IMR-90 (cell line): ENCODE measurements at regions not wholly inside any gene's neighbourhood (a gene's known extent, or its start where the extent isn't known, plus 50 kb on each side); places are given as distances from the start of the nearest gene placed in this dataset.

Experiments used
- ATAC-seq: fragments of 200-7000 bp; cut with Tn5 transposase; 2 replicates; pipeline ENCODE4 v1.9.1; 2020; ENCODE audit warnings: low read depth, mild to moderate bottlenecking, moderate library complexity
- BruUV-seq: library from RNA; stranded (reverse); fragments of 400-500 nt; replicated peaks from 2 replicates; lab custom pipeline; 2021; lab: Mats Ljungman, UMichigan
- CTCF ChIA-PET: fragments of 300-600 bp; formaldehyde crosslinking; extraction: SDS; loops from one replicate; lab custom pipeline; 2021; ENCODE audit warnings: antibody characterized with exemption; lab: Yijun Ruan, JAX
- POLR2A ChIA-PET: fragments of 300-600 bp; sonication (Branson Sonifier 250); formaldehyde crosslinking; loops from one replicate; lab custom pipeline; 2022; ENCODE audit warnings: antibody characterized with exemption; ENCODE audit not compliant: unreplicated experiment; lab: Charles Lee
- DNase-seq: peaks from one replicate; pipeline ENCODE4 v3.0.0; 2013
- H2AFZ ChIP-seq: replicated peaks from 2 replicates; pipeline ENCODE3; 2013; ENCODE audit warnings: low read length, mild to moderate bottlenecking; ENCODE audit not compliant: poor library complexity
- H2AK5ac ChIP-seq: 2 replicates; pipeline ENCODE4 v1.6.1; 2013; ENCODE audit warnings: low read depth, low read length, inconsistent platforms
- H2AK9ac ChIP-seq: replicated peaks from 2 replicates; pipeline ENCODE3; 2013; ENCODE audit warnings: mild to moderate bottlenecking, low read depth, low read length, moderate library complexity; ENCODE audit not compliant: poor library complexity
- H2BK120ac ChIP-seq: 2 replicates; pipeline ENCODE4 v1.6.1; 2013; ENCODE audit warnings: low read depth, low read length, inconsistent platforms
- H2BK15ac ChIP-seq: 3 replicates; pipeline ENCODE4 v1.6.1; 2013; ENCODE audit warnings: low read depth, low read length, inconsistent platforms
- H2BK20ac ChIP-seq: 2 replicates; pipeline ENCODE4 v1.6.1; 2013; ENCODE audit warnings: low read depth, mild to moderate bottlenecking, inconsistent platforms, low read length, moderate library complexity
- H2BK5ac ChIP-seq: 2 replicates; pipeline ENCODE4 v1.6.1; 2013; ENCODE audit warnings: mild to moderate bottlenecking, low read depth, low read length, inconsistent platforms; ENCODE audit not compliant: poor library complexity, severe bottlenecking
- H3K14ac ChIP-seq: replicated peaks from 2 replicates; pipeline ENCODE4 v1.6.1; 2013; ENCODE audit warnings: low read depth, low read length, inconsistent platforms
- H3K18ac ChIP-seq: 2 replicates; pipeline ENCODE4 v1.6.1; 2013; ENCODE audit warnings: low read depth, low read length, control low read depth
- H3K23ac ChIP-seq: 2 replicates; pipeline ENCODE4 v1.6.1; 2013; ENCODE audit warnings: low read depth, low read length, inconsistent platforms
- H3K27ac ChIP-seq: 2 replicates; pipeline ENCODE4 v1.5.1; 2013; ENCODE audit warnings: mild to moderate bottlenecking, control low read depth, low read length; ENCODE audit not compliant: insufficient read depth
- H3K27me3 ChIP-seq: 2 replicates; pipeline ENCODE4 v1.6.1; 2013; ENCODE audit warnings: low read length; ENCODE audit not compliant: control insufficient read depth, insufficient read depth
- H3K36me3 ChIP-seq: 2 replicates; pipeline ENCODE4 v1.6.1; 2013; ENCODE audit warnings: low read length, mixed read lengths; ENCODE audit not compliant: control insufficient read depth, insufficient read depth
- H3K4ac ChIP-seq: 2 replicates; pipeline ENCODE4 v1.6.1; 2013; ENCODE audit warnings: low read depth, low read length, inconsistent platforms
- H3K4me1 ChIP-seq: 2 replicates; pipeline ENCODE4 v1.6.1; 2013; ENCODE audit warnings: low read length, mixed read lengths; ENCODE audit not compliant: control insufficient read depth, insufficient read depth
- H3K4me2 ChIP-seq: 2 replicates; pipeline ENCODE4 v1.6.1; 2013; ENCODE audit warnings: low read depth, mild to moderate bottlenecking, control low read depth, low read length, moderate library complexity
- H3K4me3 ChIP-seq: 2 replicates; pipeline ENCODE4 v1.5.1; 2013; ENCODE audit warnings: low read depth, mild to moderate bottlenecking, control low read depth, low read length, moderate library complexity; ENCODE audit not compliant: insufficient read depth
- H3K56ac ChIP-seq: 2 replicates; pipeline ENCODE4 v1.6.1; 2013; ENCODE audit warnings: low read length, inconsistent platforms; ENCODE audit not compliant: insufficient read depth; ENCODE audit errors: extremely low read depth
- H3K79me1 ChIP-seq, 2 experiments: 2 replicates each; pipeline ENCODE4 v1.6.1; 2013; ENCODE audit warnings: low read length in 2 of 2, inconsistent platforms in 1 of 2, low read depth in 1 of 2
- H3K9ac ChIP-seq: 2 replicates; pipeline ENCODE4 v1.6.1; 2013; ENCODE audit warnings: low read depth, low read length, control low read depth
- H3K9me1 ChIP-seq: 2 replicates; pipeline ENCODE4 v1.6.1; 2013; ENCODE audit warnings: low read length, inconsistent platforms; ENCODE audit not compliant: insufficient read depth
- H3K9me3 ChIP-seq: 2 replicates; pipeline ENCODE4 v1.6.1; 2013; ENCODE audit warnings: low read length; ENCODE audit not compliant: control insufficient read depth, insufficient read depth
- H4K20me1 ChIP-seq: 2 replicates; pipeline ENCODE4 v1.6.1; 2013; ENCODE audit warnings: low read length, inconsistent platforms; ENCODE audit not compliant: insufficient read depth
- H4K5ac ChIP-seq: 2 replicates; pipeline ENCODE4 v1.6.1; 2013; ENCODE audit warnings: mild to moderate bottlenecking, low read depth, low read length, control low read depth
- H4K8ac ChIP-seq, 2 experiments: 2 replicates each; pipeline ENCODE4 v1.6.1; 2013; ENCODE audit warnings: low read depth in 2 of 2, low read length in 2 of 2, control low read depth in 1 of 2, inconsistent platforms in 1 of 2
- H4K91ac ChIP-seq: 2 replicates; pipeline ENCODE4 v1.6.1; 2013; ENCODE audit warnings: low read depth, low read length, inconsistent platforms; ENCODE audit not compliant: insufficient read depth
- BHLHE40 ChIP-seq: fragments of 150-350 bp; IDR thresholded peaks from 2 replicates; pipeline ENCODE4 v1.6.1; 2016; ENCODE audit warnings: mild to moderate bottlenecking, low read depth, low read length
- CEBPB ChIP-seq: IDR thresholded peaks from 2 replicates; pipeline ENCODE4 v1.6.1; 2012; ENCODE audit warnings: low read depth, low read length, improper control_type of control experiment
- CHD1 ChIP-seq: IDR thresholded peaks from 2 replicates; pipeline ENCODE4 v1.6.1; 2012; ENCODE audit warnings: low read depth, low read length, improper control_type of control experiment
- FOS ChIP-seq: fragments of 150-350 bp; IDR thresholded peaks from 2 replicates; pipeline ENCODE4 v1.6.1; 2016; ENCODE audit warnings: low read depth, low read length
- MAFK ChIP-seq: IDR thresholded peaks from 2 replicates; pipeline ENCODE4 v1.6.1; 2012; ENCODE audit warnings: low read depth, low read length, improper control_type of control experiment
- MAZ ChIP-seq: IDR thresholded peaks from 2 replicates; pipeline ENCODE4 v1.6.1; 2012; ENCODE audit warnings: low read depth, mild to moderate bottlenecking, low read length, improper control_type of control experiment, moderate library complexity, borderline replicate concordance
- MXI1 ChIP-seq: IDR thresholded peaks from 2 replicates; pipeline ENCODE4 v1.6.1; 2012; ENCODE audit warnings: low read depth, mild to moderate bottlenecking, low read length, moderate library complexity, borderline replicate concordance
- NFE2L2 ChIP-seq: fragments of 150-350 bp; IDR thresholded peaks from 2 replicates; pipeline ENCODE4 v1.6.1; 2016; ENCODE audit warnings: low read depth, mild to moderate bottlenecking, low read length
- POLR2A ChIP-seq: IDR thresholded peaks from 2 replicates; pipeline ENCODE4 v1.6.1; 2012; ENCODE audit warnings: mild to moderate bottlenecking, low read depth, low read length
- RAD21 ChIP-seq: IDR thresholded peaks from 2 replicates; pipeline ENCODE4 v1.6.1; 2012; ENCODE audit warnings: low read length, improper control_type of control experiment
- RCOR1 ChIP-seq: IDR thresholded peaks from 2 replicates; pipeline ENCODE4 v1.6.1; 2012; ENCODE audit warnings: mild to moderate bottlenecking, low read length, improper control_type of control experiment; ENCODE audit not compliant: insufficient replicate concordance
- SMC3 ChIP-seq: fragments of 150-350 bp; IDR thresholded peaks from 2 replicates; pipeline ENCODE4 v1.6.1; 2016; ENCODE audit warnings: low read depth, mild to moderate bottlenecking, antibody characterized with exemption, low read length, moderate library complexity
- WGBS, 2 experiments: methylation state at CpG; one replicate each; pipeline versions ENCODE4 v1.1.5 to v1.1.7; 2013; ENCODE audit warnings: missing lambda C conversion rate in 2 of 2; ENCODE audit not compliant: insufficient read length in 1 of 2; ENCODE audit errors: extremely low coverage in 2 of 2; 5-methylcytosine and 5-hydroxymethylcytosine counted together
- dilution Hi-C: fragments of 300-500 bp; cut with HindIII; formaldehyde crosslinking; loops from one replicate; pipeline ENCODE4 v1.14.3; 2018; ENCODE audit warnings: low sequenced_read_pairs; ENCODE audit not compliant: unreplicated experiment
- in situ Hi-C: fragments of 300-500 bp; cut with MboI; formaldehyde crosslinking; loops from 3 replicates; pipeline ENCODE4 v1.14.3; 2019; ENCODE audit warnings: low sequenced_read_pairs, inconsistent platforms, mixed read lengths
- intact Hi-C: fragments of 100-400 bp; cut with micrococcal nuclease; formaldehyde crosslinking; loops from 2 replicates; pipeline ENCODE4 v1.10.0; 2022
- TF ChIP-seq, protein P1 (sequence below): fragments of 150-350 bp; IDR thresholded peaks from 2 replicates; pipeline ENCODE4 v1.6.1; 2016; ENCODE audit warnings: low read depth, mild to moderate bottlenecking, low read length, moderate library complexity, borderline replicate concordance
- TF ChIP-seq, protein P2 (sequence below): fragments of 150-350 bp; IDR thresholded peaks from 2 replicates; pipeline ENCODE4 v1.6.1; 2017; ENCODE audit warnings: mild to moderate bottlenecking, antibody characterized with exemption, low read length, low read depth
- TF ChIP-seq, protein P3 (sequence below): conservative IDR thresholded peaks from 2 replicates; pipeline ENCODE4 v1.5.1; 2012; ENCODE audit warnings: mild to moderate bottlenecking, low read depth, low read length, improper control_type of control experiment

DNA sequence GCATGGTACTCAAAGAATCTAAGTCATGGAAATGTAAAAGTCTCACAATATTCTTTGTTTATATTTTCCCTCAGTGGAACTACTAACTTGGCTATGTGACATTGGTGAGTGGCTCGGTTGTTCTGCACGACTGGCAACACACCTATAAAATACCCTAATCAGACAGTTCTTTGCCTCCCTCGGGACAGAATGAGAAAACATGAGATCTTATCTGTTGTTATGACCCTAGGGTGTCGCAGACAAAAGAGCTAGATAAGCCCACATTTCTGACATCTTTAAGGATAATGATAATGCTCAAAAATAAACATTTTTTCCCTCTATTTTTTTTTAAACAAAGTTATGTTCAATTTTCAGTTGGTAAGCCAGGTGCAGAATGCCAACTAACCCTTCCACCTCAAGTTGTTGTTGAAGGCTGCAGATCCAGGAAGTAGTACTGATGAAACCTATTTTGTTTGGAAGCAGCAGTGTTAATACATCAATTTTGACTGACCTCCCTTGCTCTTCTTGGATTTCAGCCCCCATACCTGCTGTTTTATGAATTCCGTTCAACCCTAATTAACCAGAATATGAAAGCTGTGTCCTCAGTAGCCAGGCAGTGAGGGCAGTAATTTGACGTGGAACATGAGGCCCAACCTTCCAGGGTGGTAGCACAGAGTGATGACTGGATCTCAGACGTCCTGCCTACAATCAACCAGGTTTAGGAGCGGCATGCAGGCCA is 108.7 kb upstream of the DUSP10 start:
- Histone ChIP-seq H4K5ac (peak overlapping the region; percentile 75), H4K91ac (peak overlapping the region; percentile 81), H3K9me3 (no peaks in the 10 kb centered on the region), H3K56ac (no peak overlapping the region), H3K79me1 (no peaks in the 10 kb centered on the region), H3K18ac (peak overlapping the region; percentile 73), H3K4me2 (no peak overlapping the region), H2BK120ac (peak overlapping the region; percentile 84), H3K4ac (peak overlapping the region; percentile 77), H2BK5ac (peak overlapping the region; percentile 22), H3K36me3 (no peaks in the 10 kb centered on the region), H4K8ac (peak overlapping the region; percentile 36 to 52; a peak in 3 of 4 replicates), H3K4me3 (no peak overlapping the region), H2AK9ac (peak overlapping the region; percentile 32), H2BK20ac (peak overlapping the region; percentile 65), H2AFZ (peak overlapping the region; percentile 73), H4K20me1 (no peaks in the 10 kb centered on the region), H3K23ac (0 out of 2 replicates have a peak overlapping the region, but pooled peaks have one; percentile 0), H2BK15ac (peak overlapping the region; percentile 83; the same call in 2 of the 3 replicates), H3K9me1 (peaks cover 10% of the 10 kb centered on the region), H3K27ac (no peak overlapping the region; the same call in 1 of the 2 replicates), H3K4me1 (peaks cover 15% of the 10 kb centered on the region), H3K14ac (peak overlapping the region; percentile 73), H3K27me3 (no peaks in the 10 kb centered on the region), H2AK5ac (peak overlapping the region; percentile 89), H3K9ac (no peak overlapping the region)
- dilution Hi-C loops, result no loop called here
- in situ Hi-C loops, result no loop called here
- DNase-seq (no peak), ATAC-seq (no peak)
- ChIA-PET POLR2A (interaction anchor here (0.6 kb wide), 1 partner anchor 13 kb away, joined by 3 read pairs; no protein-coding TSS in a partner anchor), CTCF (interaction anchor here (1.0 kb wide), 1 partner anchor 372 kb away, joined by 3 read pairs; no protein-coding TSS in a partner anchor)
- intact Hi-C loops, result no loop called here
- no TSS peak for BruUV-seq
- WGBS, 2 experiments, result 83% methylated on average over 2 of the region's 8 CpGs; no CpG with 5 or more reads in 1 of the 2 experiments
- TF ChIP-seq MAFK, result no peak
- no peak for TF ChIP-seq NFE2L2
- TF ChIP-seq FOS, result no peak
- no peak for TF ChIP-seq MXI1
- TF ChIP-seq, protein P1, sequence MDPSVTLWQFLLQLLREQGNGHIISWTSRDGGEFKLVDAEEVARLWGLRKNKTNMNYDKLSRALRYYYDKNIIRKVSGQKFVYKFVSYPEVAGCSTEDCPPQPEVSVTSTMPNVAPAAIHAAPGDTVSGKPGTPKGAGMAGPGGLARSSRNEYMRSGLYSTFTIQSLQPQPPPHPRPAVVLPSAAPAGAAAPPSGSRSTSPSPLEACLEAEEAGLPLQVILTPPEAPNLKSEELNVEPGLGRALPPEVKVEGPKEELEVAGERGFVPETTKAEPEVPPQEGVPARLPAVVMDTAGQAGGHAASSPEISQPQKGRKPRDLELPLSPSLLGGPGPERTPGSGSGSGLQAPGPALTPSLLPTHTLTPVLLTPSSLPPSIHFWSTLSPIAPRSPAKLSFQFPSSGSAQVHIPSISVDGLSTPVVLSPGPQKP, result no peak
- TF ChIP-seq POLR2A, result no peak
- TF ChIP-seq CEBPB, result no peak
- TF ChIP-seq BHLHE40, result no peak
- TF ChIP-seq RAD21, result no peak
- TF ChIP-seq CHD1, result no peak
- TF ChIP-seq, protein P2, sequence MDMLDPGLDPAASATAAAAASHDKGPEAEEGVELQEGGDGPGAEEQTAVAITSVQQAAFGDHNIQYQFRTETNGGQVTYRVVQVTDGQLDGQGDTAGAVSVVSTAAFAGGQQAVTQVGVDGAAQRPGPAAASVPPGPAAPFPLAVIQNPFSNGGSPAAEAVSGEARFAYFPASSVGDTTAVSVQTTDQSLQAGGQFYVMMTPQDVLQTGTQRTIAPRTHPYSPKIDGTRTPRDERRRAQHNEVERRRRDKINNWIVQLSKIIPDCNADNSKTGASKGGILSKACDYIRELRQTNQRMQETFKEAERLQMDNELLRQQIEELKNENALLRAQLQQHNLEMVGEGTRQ, result no peak
- TF ChIP-seq, protein P3, sequence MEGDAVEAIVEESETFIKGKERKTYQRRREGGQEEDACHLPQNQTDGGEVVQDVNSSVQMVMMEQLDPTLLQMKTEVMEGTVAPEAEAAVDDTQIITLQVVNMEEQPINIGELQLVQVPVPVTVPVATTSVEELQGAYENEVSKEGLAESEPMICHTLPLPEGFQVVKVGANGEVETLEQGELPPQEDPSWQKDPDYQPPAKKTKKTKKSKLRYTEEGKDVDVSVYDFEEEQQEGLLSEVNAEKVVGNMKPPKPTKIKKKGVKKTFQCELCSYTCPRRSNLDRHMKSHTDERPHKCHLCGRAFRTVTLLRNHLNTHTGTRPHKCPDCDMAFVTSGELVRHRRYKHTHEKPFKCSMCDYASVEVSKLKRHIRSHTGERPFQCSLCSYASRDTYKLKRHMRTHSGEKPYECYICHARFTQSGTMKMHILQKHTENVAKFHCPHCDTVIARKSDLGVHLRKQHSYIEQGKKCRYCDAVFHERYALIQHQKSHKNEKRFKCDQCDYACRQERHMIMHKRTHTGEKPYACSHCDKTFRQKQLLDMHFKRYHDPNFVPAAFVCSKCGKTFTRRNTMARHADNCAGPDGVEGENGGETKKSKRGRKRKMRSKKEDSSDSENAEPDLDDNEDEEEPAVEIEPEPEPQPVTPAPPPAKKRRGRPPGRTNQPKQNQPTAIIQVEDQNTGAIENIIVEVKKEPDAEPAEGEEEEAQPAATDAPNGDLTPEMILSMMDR, result no peak
- TF ChIP-seq RCOR1, result no peak
- TF ChIP-seq MAZ, result no peak
- no peak for TF ChIP-seq SMC3
